Thyroid gland (tissue), 4 donors: ENCODE measurements at regions not wholly inside any gene's neighbourhood (a gene's known extent, or its start where the extent isn't known, plus 50 kb on each side); places are given as distances from the start of the nearest gene placed in this dataset.
"Not testable (repeated sequence)": the region's sequence is repeated elsewhere in the genome, so short reads cannot be mapped to it uniquely, and the experiment has no call there.

ENCODE experiments used
- CTCF ChIP-seq, 6 experiments: fragments of 200-600 bp in 3 of 6; fragments of 450-650 bp in 3 of 6; sonication (generic) in 3 of 6; IDR thresholded peaks; one replicate each; pipeline ENCODE4 v1.5.1; 2016 to 2019; ENCODE audit warnings: antibody characterized with exemption in 6 of 6, mild to moderate bottlenecking in 2 of 6, inconsistent platforms in 1 of 6, moderate library complexity in 1 of 6
- POLR2A ChIP-seq, 2 donors: fragments of 450-650 bp; IDR thresholded peaks; one replicate each; pipeline ENCODE4 v1.6.1; 2017; ENCODE audit warnings: antibody characterized with exemption in 2 of 2, mild to moderate bottlenecking in 2 of 2, moderate library complexity in 1 of 2

DNA sequence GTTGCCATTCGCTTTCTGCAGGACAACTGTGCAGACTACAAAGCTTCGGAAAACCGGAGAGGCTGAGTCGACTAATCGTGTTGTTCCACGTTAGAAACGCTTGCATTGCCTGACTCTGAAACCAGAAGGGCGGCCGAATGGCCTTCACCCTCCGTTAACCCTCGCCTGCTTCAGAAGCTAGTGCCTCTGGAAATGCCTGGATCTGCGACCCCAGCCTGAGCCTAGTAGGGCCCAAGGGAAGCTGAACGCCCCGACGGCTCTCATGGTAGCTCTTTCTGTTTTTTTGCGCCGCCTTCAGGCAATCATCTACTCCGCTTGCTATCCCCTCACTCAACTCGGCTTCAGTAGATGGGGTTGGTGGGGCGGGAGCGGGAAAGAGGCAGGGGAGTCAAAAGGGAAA lies 117.3 kb downstream of the PPIAL4A start:
- not testable (repeated sequence) for TF ChIP-seq CTCF, POLR2A (IDR thresholded peaks at IDR 0.05)
